HK-2 (cell line): ENCODE measurements at regions not wholly inside any gene's neighbourhood (a gene's known extent, or its start where the extent isn't known, plus 50 kb on each side); places are given as distances from the start of the nearest gene placed in this dataset.
"Not testable (repeated sequence)": the region's sequence is repeated elsewhere in the genome, so short reads cannot be mapped to it uniquely, and the experiment has no call there.

Experiments
- DNase-seq: peaks from one replicate; pipeline ENCODE4 v3.0.0-alpha.2; 2018; ENCODE audit not compliant: unreplicated experiment

GRCh38 chr18:53920312-53921075 is 304.0 kb downstream of the MBD2 start:
- no peak for DNase-seq

GRCh38 chr18:53918091-53918490 is 306.4 kb downstream of the MBD2 start:
- DNase-seq = no peak

- no peak for DNase-seq
Observed at GRCh38 chr18:53911200-53911599, 313.3 kb downstream of the MBD2 start.

GRCh38 chr18:53909668-53910067 is 314.8 kb downstream of the MBD2 start:
- no peak for DNase-seq

GRCh38 chr18:53907921-53908320 is 316.5 kb downstream of the MBD2 start:
- DNase-seq = no peak

GRCh38 chr18:53906681-53907080 is 317.8 kb downstream of the MBD2 start:
- no peak for DNase-seq

GRCh38 chr18:53894675-53895442 is 329.6 kb downstream of the MBD2 start:
- DNase-seq = no peak

- no peak for DNase-seq
Observed at GRCh38 chr18:53887447-53887846, 337.0 kb downstream of the MBD2 start.

- DNase-seq = no peak
Observed at GRCh38 chr18:53886058-53886457, 338.4 kb downstream of the MBD2 start.

- no peak for DNase-seq
Observed at GRCh38 chr18:53883771-53884170, 340.7 kb downstream of the MBD2 start.

GRCh38 chr18:53874103-53874502 is 350.4 kb downstream of the MBD2 start:
- DNase-seq = no peak

GRCh38 chr18:53864770-53865169 is 359.7 kb downstream of the MBD2 start:
- no peak for DNase-seq

- no peak for DNase-seq
Observed at GRCh38 chr18:53862921-53863320, 361.5 kb downstream of the MBD2 start.

- no peak for DNase-seq
Observed at GRCh38 chr18:53861185-53861584, 363.3 kb downstream of the MBD2 start.

GRCh38 chr18:53859764-53860163 is 364.7 kb downstream of the MBD2 start:
- DNase-seq = no peak

GRCh38 chr18:53850902-53851301 is 373.6 kb downstream of the MBD2 start:
- no peak for DNase-seq

GRCh38 chr18:53843763-53844162 is 380.7 kb downstream of the MBD2 start:
- DNase-seq = no peak

- no peak for DNase-seq
Observed at GRCh38 chr18:53843113-53843760, 381.2 kb downstream of the MBD2 start.

GRCh38 chr18:53838746-53839145 is 385.7 kb downstream of the MBD2 start:
- no peak for DNase-seq

GRCh38 chr18:53821141-53821540 is 403.3 kb downstream of the MBD2 start:
- not testable (repeated sequence) for DNase-seq

GRCh38 chr18:53819671-53820070 is 404.8 kb downstream of the MBD2 start:
- DNase-seq = no peak

- DNase-seq = no peak
Observed at GRCh38 chr18:53819174-53819573, 405.3 kb downstream of the MBD2 start.
